ENCODE measurements at regions not wholly inside any gene's neighbourhood (a gene's known extent, or its start where the extent isn't known, plus 50 kb on each side); places are given as distances from the start of the nearest gene placed in this dataset.

- Histone ChIP-seq H3K79me2 (no peaks in the 10 kb centered on the region), H3K36me3 (replicated peaks; ENCODE audit: insufficient read depth, low read depth) (no peaks in the 10 kb centered on the region), H3K4me1 (ENCODE audit: insufficient read depth) (no peaks in the 10 kb centered on the region), H4K20me1 (ENCODE audit: insufficient read depth, poor library complexity, severe bottlenecking) (no peaks in the 10 kb centered on the region), H3K9me2 (replicated peaks; ENCODE audit: insufficient read depth) (no peaks in the 10 kb centered on the region), H3K4me2 (no peak overlapping the region), H3K4me3 (no peak overlapping the region), H3K27me3 (no peaks in the 10 kb centered on the region), H3K9me3 (ENCODE audit: low read depth) (no peaks in the 10 kb centered on the region), H3K27ac (no peak overlapping the region), H2AFZ (no peak overlapping the region)
- DNase-seq (ENCODE audit: low spot score) = no peak
- WGBS (ENCODE audit: low lambda C conversion rate, missing lambda C conversion rate) = 91% methylated on average over 4 of the region's 4 CpGs
- TF ChIP-seq CTCF (IDR thresholded peaks at IDR 0.05; ENCODE audit: poor library complexity) (no peak), EZH2phosphoT487 (IDR thresholded peaks at IDR 0.05; ENCODE audit: low read depth, severe bottlenecking, unreplicated experiment) (no peak), EZH2 (IDR thresholded peaks at IDR 0.05; ENCODE audit: borderline replicate concordance) (no peak)
Measured at GRCh38 chr4:36692586-36692985, 411.2 kb downstream of the DTHD1 start.

- Histone ChIP-seq H3K27ac (no peak overlapping the region), H3K4me1 (ENCODE audit: insufficient read depth) (no peaks in the 10 kb centered on the region), H4K20me1 (ENCODE audit: insufficient read depth, poor library complexity, severe bottlenecking) (no peaks in the 10 kb centered on the region), H3K9me2 (replicated peaks; ENCODE audit: insufficient read depth) (no peaks in the 10 kb centered on the region), H3K4me2 (no peak overlapping the region), H3K27me3 (no peaks in the 10 kb centered on the region), H3K9me3 (ENCODE audit: low read depth) (no peaks in the 10 kb centered on the region), H2AFZ (no peak overlapping the region), H3K4me3 (no peak overlapping the region), H3K36me3 (replicated peaks; ENCODE audit: insufficient read depth, low read depth) (no peaks in the 10 kb centered on the region), H3K79me2 (no peaks in the 10 kb centered on the region)
- WGBS (ENCODE audit: low lambda C conversion rate, missing lambda C conversion rate) = 76% methylated on average over 1 of the region's 1 CpG
- TF ChIP-seq EZH2phosphoT487 (IDR thresholded peaks at IDR 0.05; ENCODE audit: low read depth, severe bottlenecking, unreplicated experiment) = no peak
- no peak for TF ChIP-seq EZH2 (IDR thresholded peaks at IDR 0.05; ENCODE audit: borderline replicate concordance)
- TF ChIP-seq CTCF (IDR thresholded peaks at IDR 0.05; ENCODE audit: poor library complexity) = no peak
- no peak for DNase-seq (ENCODE audit: low spot score)
Measured at GRCh38 chr4:36702245-36702644, 420.8 kb downstream of the DTHD1 start.

DNA sequence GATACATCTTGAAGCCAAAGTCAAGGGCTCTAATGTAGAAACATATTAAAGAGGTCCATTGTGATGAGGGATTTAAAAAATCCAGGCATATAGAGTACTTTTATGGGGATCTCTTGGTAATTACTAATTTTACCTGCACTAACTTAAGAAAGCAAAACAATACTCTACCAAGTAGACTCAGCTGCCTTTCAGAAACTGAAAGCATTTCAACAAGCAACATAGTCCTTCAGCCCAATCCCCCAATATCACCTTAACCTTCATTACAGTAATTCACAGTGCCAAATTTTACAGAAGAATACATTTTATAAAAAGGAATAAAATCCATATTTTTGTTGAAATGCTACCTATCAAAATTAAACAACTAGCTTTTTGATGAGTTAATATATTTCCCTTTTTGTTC lies 422.9 kb downstream of the DTHD1 start:
- Histone ChIP-seq H4K20me1 (ENCODE audit: insufficient read depth, poor library complexity, severe bottlenecking) (no peaks in the 10 kb centered on the region), H3K4me1 (ENCODE audit: insufficient read depth) (no peaks in the 10 kb centered on the region), H3K27me3 (no peaks in the 10 kb centered on the region), H3K9me3 (ENCODE audit: low read depth) (no peaks in the 10 kb centered on the region), H3K27ac (no peak overlapping the region), H2AFZ (no peak overlapping the region), H3K36me3 (replicated peaks; ENCODE audit: insufficient read depth, low read depth) (no peaks in the 10 kb centered on the region), H3K79me2 (no peaks in the 10 kb centered on the region), H3K4me2 (no peak overlapping the region), H3K4me3 (no peak overlapping the region), H3K9me2 (replicated peaks; ENCODE audit: insufficient read depth) (no peaks in the 10 kb centered on the region)
- TF ChIP-seq CTCF (IDR thresholded peaks at IDR 0.05; ENCODE audit: poor library complexity) (no peak), EZH2phosphoT487 (IDR thresholded peaks at IDR 0.05; ENCODE audit: low read depth, severe bottlenecking, unreplicated experiment) (no peak), EZH2 (IDR thresholded peaks at IDR 0.05; ENCODE audit: borderline replicate concordance) (no peak)
- no peak for DNase-seq (ENCODE audit: low spot score)

- no peaks in the 10 kb centered on the region for H3K9me3 ChIP-seq (ENCODE audit: low read depth)
- H3K27me3 ChIP-seq = no peaks in the 10 kb centered on the region
- TF ChIP-seq CTCF (IDR thresholded peaks at IDR 0.05; ENCODE audit: poor library complexity) (no peak), EZH2phosphoT487 (IDR thresholded peaks at IDR 0.05; ENCODE audit: low read depth, severe bottlenecking, unreplicated experiment) (no peak), EZH2 (IDR thresholded peaks at IDR 0.05; ENCODE audit: borderline replicate concordance) (no peak)
- no peaks in the 10 kb centered on the region for H4K20me1 ChIP-seq (ENCODE audit: insufficient read depth, poor library complexity, severe bottlenecking)
- no peak overlapping the region for H3K4me3 ChIP-seq
- 70% methylated on average over 4 of the region's 4 CpGs for WGBS (ENCODE audit: low lambda C conversion rate, missing lambda C conversion rate)
- no peaks in the 10 kb centered on the region for H3K79me2 ChIP-seq
- H2AFZ ChIP-seq = no peak overlapping the region
- no peaks in the 10 kb centered on the region for H3K9me2 ChIP-seq (replicated peaks; ENCODE audit: insufficient read depth)
- no peaks in the 10 kb centered on the region for H3K36me3 ChIP-seq (replicated peaks; ENCODE audit: insufficient read depth, low read depth)
- no peak for DNase-seq (ENCODE audit: low spot score)
- H3K27ac ChIP-seq = no peak overlapping the region
- no peak overlapping the region for H3K4me2 ChIP-seq
- no peaks in the 10 kb centered on the region for H3K4me1 ChIP-seq (ENCODE audit: insufficient read depth)
Measured at GRCh38 chr4:36709991-36710390, 428.6 kb downstream of the DTHD1 start.

All from hepatocyte (in vitro differentiated cells).